ENCODE measurements at regions not wholly inside any gene's neighbourhood (a gene's known extent, or its start where the extent isn't known, plus 50 kb on each side); places are given as distances from the start of the nearest gene placed in this dataset.

DNA sequence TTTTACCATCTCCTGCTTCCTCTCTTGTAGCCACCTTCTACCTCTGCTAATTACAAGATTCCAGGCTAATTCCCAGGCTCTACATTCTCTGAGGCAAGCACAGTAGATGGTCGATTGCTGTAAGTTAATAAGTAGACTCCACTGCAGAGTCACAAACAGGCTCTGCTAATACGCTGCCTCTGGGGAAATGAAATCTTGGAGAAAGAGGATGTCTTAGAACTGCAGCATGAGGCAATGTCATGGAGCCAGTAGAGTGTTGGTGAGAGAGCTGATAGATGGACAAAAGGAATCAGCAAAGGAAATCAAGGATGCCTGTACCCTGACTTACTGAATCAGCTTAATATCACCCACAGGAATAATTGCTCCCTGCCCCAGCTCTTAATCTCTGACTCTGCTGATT, 1260.3 kb downstream of the XPNPEP1 start:
- Histone ChIP-seq H3K27me3 (ENCODE audit: control insufficient read depth, insufficient read depth, low read length) (no peaks in the 10 kb centered on the region), H3K9me3 (ENCODE audit: control insufficient read depth, insufficient read depth, low read length) (no peaks in the 10 kb centered on the region), H3K4me1 (ENCODE audit: control insufficient read depth, insufficient read depth, low read length) (peaks cover 12% of the 10 kb centered on the region), H3K4me3 (ENCODE audit: low read depth, low read length) (no peak overlapping the region), H3K27ac (ENCODE audit: low read depth, low read length) (no peak overlapping the region), H3K9ac (ENCODE audit: low read depth, low read length) (no peak overlapping the region), H3K36me3 (ENCODE audit: control insufficient read depth, insufficient read depth, low read length) (no peaks in the 10 kb centered on the region)

DNA sequence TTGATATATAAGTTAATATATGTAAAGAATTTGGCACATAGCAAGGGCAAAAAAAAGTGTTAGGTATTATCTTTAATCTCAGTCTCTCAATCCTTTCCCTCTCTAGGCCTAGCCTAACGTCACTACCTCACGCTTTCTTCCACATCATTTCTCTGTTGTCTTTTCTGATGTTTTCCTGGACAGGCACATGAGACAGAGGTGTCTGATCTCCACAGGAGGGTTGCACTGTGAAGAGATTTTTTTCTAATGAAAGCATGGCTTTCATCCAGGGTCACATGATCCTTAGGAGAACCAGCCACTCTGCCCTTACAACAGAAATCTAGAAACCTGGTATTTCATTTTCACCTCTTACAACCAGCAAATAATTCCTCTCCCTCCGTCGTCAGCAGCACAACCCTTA, 1268.3 kb downstream of the XPNPEP1 start:
- Histone ChIP-seq H3K9me3 (ENCODE audit: control insufficient read depth, insufficient read depth, low read length) (no peaks in the 10 kb centered on the region), H3K27ac (ENCODE audit: low read depth, low read length) (no peak overlapping the region), H3K36me3 (ENCODE audit: control insufficient read depth, insufficient read depth, low read length) (no peaks in the 10 kb centered on the region), H3K9ac (ENCODE audit: low read depth, low read length) (no peak overlapping the region), H3K4me3 (ENCODE audit: low read depth, low read length) (no peak overlapping the region), H3K4me1 (ENCODE audit: control insufficient read depth, insufficient read depth, low read length) (no peaks in the 10 kb centered on the region), H3K27me3 (ENCODE audit: control insufficient read depth, insufficient read depth, low read length) (no peaks in the 10 kb centered on the region)

DNA sequence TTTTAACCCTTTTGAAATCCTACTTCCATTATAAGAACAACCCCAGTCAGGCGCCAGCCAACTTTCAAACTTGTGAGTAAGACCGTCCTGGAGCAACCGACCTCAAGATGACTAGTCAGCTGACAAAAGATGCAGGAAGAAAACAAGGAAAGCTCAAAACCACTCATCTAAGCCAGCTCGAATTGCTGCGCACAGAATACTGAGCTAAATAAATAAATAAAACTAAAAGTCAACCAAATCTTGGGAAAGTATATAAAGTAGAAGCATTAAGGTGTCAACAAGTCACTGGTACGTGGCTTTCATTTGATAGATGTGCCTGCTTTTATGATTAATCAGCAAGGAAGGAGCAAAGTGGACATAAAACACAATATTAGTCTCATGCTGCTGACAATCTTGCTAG, 1269.8 kb downstream of the XPNPEP1 start:
- H3K9me3 ChIP-seq (ENCODE audit: control insufficient read depth, insufficient read depth, low read length), result no peaks in the 10 kb centered on the region
- H3K4me1 ChIP-seq (ENCODE audit: control insufficient read depth, insufficient read depth, low read length), result no peaks in the 10 kb centered on the region
- no peaks in the 10 kb centered on the region for H3K36me3 ChIP-seq (ENCODE audit: control insufficient read depth, insufficient read depth, low read length)
- no peak overlapping the region for H3K9ac ChIP-seq (ENCODE audit: low read depth, low read length)
- H3K27ac ChIP-seq (ENCODE audit: low read depth, low read length), result no peak overlapping the region
- no peaks in the 10 kb centered on the region for H3K27me3 ChIP-seq (ENCODE audit: control insufficient read depth, insufficient read depth, low read length)
- no peak overlapping the region for H3K4me3 ChIP-seq (ENCODE audit: low read depth, low read length)

DNA sequence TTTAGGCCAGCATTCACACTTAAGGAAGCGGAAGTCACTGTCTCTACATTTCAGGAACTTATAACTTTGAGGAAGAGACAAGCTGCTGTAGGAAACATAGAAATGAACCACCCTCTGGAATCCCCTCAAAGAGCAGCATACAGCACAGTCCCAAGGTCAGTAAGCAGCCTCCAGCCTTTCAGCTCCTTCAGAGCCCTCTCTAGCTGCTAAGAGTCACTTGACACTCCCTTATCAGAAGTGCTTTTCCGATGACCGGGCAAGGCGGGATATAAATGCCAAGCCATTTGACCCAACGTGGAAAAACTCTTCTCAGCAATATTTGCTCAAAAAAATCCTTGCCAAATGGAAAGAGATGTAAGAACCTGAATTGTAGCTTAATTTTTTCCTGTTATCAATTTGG, 1284.3 kb downstream of the XPNPEP1 start:
- H3K9me3 ChIP-seq (ENCODE audit: control insufficient read depth, insufficient read depth, low read length), result no peaks in the 10 kb centered on the region
- no peaks in the 10 kb centered on the region for H3K36me3 ChIP-seq (ENCODE audit: control insufficient read depth, insufficient read depth, low read length)
- H3K27ac ChIP-seq (ENCODE audit: low read depth, low read length), result no peak overlapping the region
- H3K4me1 ChIP-seq (ENCODE audit: control insufficient read depth, insufficient read depth, low read length), result no peaks in the 10 kb centered on the region
- no peak overlapping the region for H3K4me3 ChIP-seq (ENCODE audit: low read depth, low read length)
- no peaks in the 10 kb centered on the region for H3K27me3 ChIP-seq (ENCODE audit: control insufficient read depth, insufficient read depth, low read length)
- H3K9ac ChIP-seq (ENCODE audit: low read depth, low read length), result no peak overlapping the region

DNA sequence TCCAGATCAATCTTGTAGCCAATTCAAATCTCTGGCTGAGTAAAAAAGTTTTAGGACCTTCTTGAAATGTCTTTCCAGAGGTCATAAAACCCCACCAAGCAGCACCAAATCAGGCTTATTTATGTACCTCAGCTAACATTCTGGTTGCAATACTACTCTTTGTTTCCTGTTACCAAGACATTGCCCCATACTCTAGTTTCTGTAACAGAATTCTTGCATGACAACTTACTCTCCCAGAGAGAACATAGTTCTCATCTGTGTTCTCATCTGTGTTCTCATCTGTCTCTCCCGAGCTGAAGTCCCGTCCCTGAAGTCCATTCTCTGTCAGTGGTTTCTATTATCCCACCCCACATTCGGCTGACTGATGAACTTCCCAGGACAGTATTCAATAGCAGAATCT, 1285.1 kb downstream of the XPNPEP1 start:
- H3K9ac ChIP-seq (ENCODE audit: low read depth, low read length), result no peak overlapping the region
- no peak overlapping the region for H3K4me3 ChIP-seq (ENCODE audit: low read depth, low read length)
- no peaks in the 10 kb centered on the region for H3K36me3 ChIP-seq (ENCODE audit: control insufficient read depth, insufficient read depth, low read length)
- no peaks in the 10 kb centered on the region for H3K27me3 ChIP-seq (ENCODE audit: control insufficient read depth, insufficient read depth, low read length)
- no peaks in the 10 kb centered on the region for H3K9me3 ChIP-seq (ENCODE audit: control insufficient read depth, insufficient read depth, low read length)
- H3K27ac ChIP-seq (ENCODE audit: low read depth, low read length), result no peak overlapping the region
- H3K4me1 ChIP-seq (ENCODE audit: control insufficient read depth, insufficient read depth, low read length), result no peaks in the 10 kb centered on the region

DNA sequence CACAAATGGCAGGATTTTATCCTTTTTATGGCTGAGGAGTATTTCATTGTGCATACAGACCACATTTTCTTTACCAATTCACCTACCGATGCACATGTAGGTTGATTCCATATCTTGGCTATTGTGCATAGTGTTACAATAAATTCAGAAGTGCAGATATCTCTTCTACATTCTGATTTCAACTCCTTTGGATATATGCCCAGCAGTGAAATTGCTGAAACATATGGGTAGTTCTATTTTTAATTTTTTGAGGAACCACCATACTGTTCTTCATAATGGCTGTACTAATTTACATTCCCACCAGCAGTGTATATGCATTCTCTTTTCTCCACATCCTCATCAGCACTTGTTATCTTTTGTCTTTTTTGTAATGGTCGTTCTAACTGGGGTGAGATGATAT, 1290.3 kb downstream of the XPNPEP1 start:
- H3K27ac ChIP-seq (ENCODE audit: low read depth, low read length), result no peak overlapping the region
- no peaks in the 10 kb centered on the region for H3K9me3 ChIP-seq (ENCODE audit: control insufficient read depth, insufficient read depth, low read length)
- H3K4me1 ChIP-seq (ENCODE audit: control insufficient read depth, insufficient read depth, low read length), result no peaks in the 10 kb centered on the region
- no peak overlapping the region for H3K9ac ChIP-seq (ENCODE audit: low read depth, low read length)
- H3K4me3 ChIP-seq (ENCODE audit: low read depth, low read length), result no peak overlapping the region
- H3K27me3 ChIP-seq (ENCODE audit: control insufficient read depth, insufficient read depth, low read length), result no peaks in the 10 kb centered on the region
- no peaks in the 10 kb centered on the region for H3K36me3 ChIP-seq (ENCODE audit: control insufficient read depth, insufficient read depth, low read length)

DNA sequence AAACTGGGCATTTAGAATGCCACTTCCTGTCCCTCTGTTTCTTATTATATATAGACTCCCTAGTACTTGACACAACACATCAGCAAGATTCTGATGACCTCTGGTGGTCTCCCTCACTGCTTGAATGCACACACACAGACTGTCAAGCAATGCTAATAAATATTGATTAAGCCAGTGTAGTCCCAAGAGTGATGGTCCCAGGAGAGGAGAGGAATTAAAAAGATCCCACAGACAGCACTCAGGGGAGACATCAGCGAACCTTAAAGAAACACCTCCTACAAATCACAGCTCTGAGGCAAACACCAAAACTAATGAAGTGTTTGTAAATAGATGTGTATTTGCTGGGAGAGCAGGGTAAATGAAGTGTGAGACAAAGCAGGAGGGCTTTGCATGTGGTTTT, 1291.2 kb downstream of the XPNPEP1 start:
- H3K4me1 ChIP-seq (ENCODE audit: control insufficient read depth, insufficient read depth, low read length), result no peaks in the 10 kb centered on the region
- no peaks in the 10 kb centered on the region for H3K36me3 ChIP-seq (ENCODE audit: control insufficient read depth, insufficient read depth, low read length)
- H3K9ac ChIP-seq (ENCODE audit: low read depth, low read length), result no peak overlapping the region
- no peaks in the 10 kb centered on the region for H3K27me3 ChIP-seq (ENCODE audit: control insufficient read depth, insufficient read depth, low read length)
- no peak overlapping the region for H3K27ac ChIP-seq (ENCODE audit: low read depth, low read length)
- H3K9me3 ChIP-seq (ENCODE audit: control insufficient read depth, insufficient read depth, low read length), result no peaks in the 10 kb centered on the region
- no peak overlapping the region for H3K4me3 ChIP-seq (ENCODE audit: low read depth, low read length)

DNA sequence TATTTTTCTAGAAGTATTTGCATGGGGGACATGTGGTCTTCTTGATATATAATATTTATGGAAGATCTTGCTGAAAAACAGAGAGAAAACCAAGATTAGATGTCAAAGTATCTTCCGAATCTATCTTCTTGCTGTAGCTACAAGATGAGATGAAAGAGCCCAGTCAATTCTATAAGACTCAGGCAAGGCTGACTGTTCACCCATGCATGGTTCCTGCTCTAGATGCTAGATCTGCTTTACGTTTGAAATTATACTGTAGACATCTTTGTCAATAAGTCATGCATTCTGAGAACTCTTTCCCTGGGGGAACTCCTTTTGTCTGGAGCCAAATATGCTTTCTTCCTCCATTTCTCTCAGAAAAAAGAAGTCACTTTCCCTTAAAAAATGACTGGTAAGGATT, 1292.0 kb downstream of the XPNPEP1 start:
- no peaks in the 10 kb centered on the region for H3K27me3 ChIP-seq (ENCODE audit: control insufficient read depth, insufficient read depth, low read length)
- H3K9me3 ChIP-seq (ENCODE audit: control insufficient read depth, insufficient read depth, low read length), result no peaks in the 10 kb centered on the region
- H3K9ac ChIP-seq (ENCODE audit: low read depth, low read length), result no peak overlapping the region
- no peak overlapping the region for H3K27ac ChIP-seq (ENCODE audit: low read depth, low read length)
- no peak overlapping the region for H3K4me3 ChIP-seq (ENCODE audit: low read depth, low read length)
- H3K36me3 ChIP-seq (ENCODE audit: control insufficient read depth, insufficient read depth, low read length), result no peaks in the 10 kb centered on the region
- no peaks in the 10 kb centered on the region for H3K4me1 ChIP-seq (ENCODE audit: control insufficient read depth, insufficient read depth, low read length)

DNA sequence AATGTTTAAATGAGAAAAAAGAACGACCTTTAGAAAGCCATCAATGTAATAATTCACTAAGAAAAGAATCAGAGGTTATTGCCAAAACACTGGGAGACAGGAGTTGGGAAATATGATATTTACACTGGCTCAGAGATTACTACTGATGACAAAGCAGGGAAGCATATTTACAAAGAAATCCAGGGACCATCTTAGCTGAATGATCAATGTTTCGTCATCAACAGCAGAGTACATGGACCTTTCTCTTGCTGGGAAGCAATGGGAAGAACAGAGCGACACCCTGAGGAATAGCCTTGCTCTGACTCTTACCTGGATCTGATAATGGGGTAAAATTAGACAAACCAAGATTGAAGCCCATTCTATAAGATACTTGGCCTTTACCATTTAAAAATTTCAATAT, 1293.5 kb downstream of the XPNPEP1 start:
- H3K9ac ChIP-seq (ENCODE audit: low read depth, low read length), result no peak overlapping the region

DNA sequence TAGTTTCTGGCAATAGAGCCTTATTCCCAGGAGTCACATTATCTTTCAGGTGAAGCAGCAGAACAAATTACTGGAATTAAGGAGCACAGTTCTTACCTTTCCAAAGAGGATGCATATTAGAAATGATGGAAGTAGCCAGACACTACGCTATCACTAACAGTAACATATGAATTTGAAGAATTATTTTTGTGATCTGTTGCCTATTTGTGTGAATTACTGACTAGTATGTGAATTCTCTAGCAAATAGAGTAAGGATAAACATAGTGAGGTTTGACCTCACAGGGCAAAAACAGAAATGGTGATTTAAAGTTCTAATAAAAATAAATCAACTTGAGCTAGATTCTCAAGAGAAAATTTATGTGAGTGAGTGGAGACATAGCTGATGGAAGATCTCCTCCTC, 1299.3 kb downstream of the XPNPEP1 start:
- H3K4me3 ChIP-seq (ENCODE audit: low read depth, low read length), result no peak overlapping the region
- H3K27me3 ChIP-seq (ENCODE audit: control insufficient read depth, insufficient read depth, low read length), result no peaks in the 10 kb centered on the region
- no peak overlapping the region for H3K27ac ChIP-seq (ENCODE audit: low read depth, low read length)
- H3K9ac ChIP-seq (ENCODE audit: low read depth, low read length), result no peak overlapping the region
- H3K9me3 ChIP-seq (ENCODE audit: control insufficient read depth, insufficient read depth, low read length), result no peaks in the 10 kb centered on the region
- H3K4me1 ChIP-seq (ENCODE audit: control insufficient read depth, insufficient read depth, low read length), result no peaks in the 10 kb centered on the region
- H3K36me3 ChIP-seq (ENCODE audit: control insufficient read depth, insufficient read depth, low read length), result no peaks in the 10 kb centered on the region

More for the DNA sequence above, 1293.5 kb downstream of the XPNPEP1 start:
- Histone ChIP-seq H3K27me3 (ENCODE audit: control insufficient read depth, insufficient read depth, low read length) (no peaks in the 10 kb centered on the region), H3K4me1 (ENCODE audit: control insufficient read depth, insufficient read depth, low read length) (no peaks in the 10 kb centered on the region), H3K9me3 (ENCODE audit: control insufficient read depth, insufficient read depth, low read length) (no peaks in the 10 kb centered on the region), H3K4me3 (ENCODE audit: low read depth, low read length) (no peak overlapping the region), H3K36me3 (ENCODE audit: control insufficient read depth, insufficient read depth, low read length) (no peaks in the 10 kb centered on the region), H3K27ac (ENCODE audit: low read depth, low read length) (no peak overlapping the region)

DNA sequence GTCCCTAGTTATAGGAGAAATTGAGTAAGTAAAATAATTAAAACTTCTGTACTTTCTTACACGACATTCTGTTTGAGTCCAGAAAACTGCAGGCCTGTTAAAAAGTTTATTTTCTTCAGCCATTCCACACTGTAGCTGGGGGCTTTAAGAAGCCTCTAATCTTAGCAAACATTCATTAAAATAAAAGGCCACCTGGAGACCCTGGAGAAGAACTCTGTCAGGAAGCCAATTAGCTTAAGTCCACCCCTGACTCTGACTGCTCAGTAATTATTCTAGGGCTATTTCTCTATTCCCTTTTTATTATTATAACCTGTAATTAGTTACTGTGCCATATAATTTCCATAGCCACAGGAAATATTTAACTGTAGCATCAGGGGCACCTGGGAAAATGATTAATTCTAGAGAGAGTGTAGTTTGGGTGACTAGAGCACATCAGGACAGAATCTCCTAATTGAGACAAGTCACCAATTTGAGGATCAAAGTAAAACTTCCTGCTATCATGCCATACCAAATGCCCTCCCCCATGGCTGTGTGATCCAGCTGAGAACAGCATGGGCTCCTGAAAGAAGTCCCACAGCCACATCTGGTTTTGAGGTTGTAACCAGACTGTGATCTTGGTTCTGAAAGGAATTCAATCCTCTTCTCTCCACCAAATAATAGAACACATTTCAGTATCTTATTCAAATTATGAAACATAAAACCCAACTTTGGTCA, 1302.3 kb downstream of the XPNPEP1 start:
- Histone ChIP-seq H3K4me3 (ENCODE audit: low read depth, low read length) (no peak overlapping the region), H3K27ac (ENCODE audit: low read depth, low read length) (no peak overlapping the region), H3K9ac (ENCODE audit: low read depth, low read length) (no peak overlapping the region), H3K27me3 (ENCODE audit: control insufficient read depth, insufficient read depth, low read length) (no peaks in the 10 kb centered on the region), H3K9me3 (ENCODE audit: control insufficient read depth, insufficient read depth, low read length) (no peaks in the 10 kb centered on the region), H3K4me1 (ENCODE audit: control insufficient read depth, insufficient read depth, low read length) (no peaks in the 10 kb centered on the region), H3K36me3 (ENCODE audit: control insufficient read depth, insufficient read depth, low read length) (no peaks in the 10 kb centered on the region)

Measured in HUES48 (cell line).